ENCODE measurements at regions not wholly inside any gene's neighbourhood (a gene's known extent, or its start where the extent isn't known, plus 50 kb on each side); places are given as distances from the start of the nearest gene placed in this dataset.

GRCh38 chr1:234827181-234827580 is 217.2 kb upstream of the IRF2BP2 start:
- DNase-seq (ENCODE audit: low read depth, low spot score): no peak
- Histone ChIP-seq H3K36me3 (ENCODE audit: control insufficient read depth in 2 of 2, extremely low read depth in 1 of 2, insufficient read depth in 2 of 2, low read length in 2 of 2) (no peaks in the 10 kb centered on the region), H3K9me3 (ENCODE audit: control insufficient read depth, low read depth, low read length) (no peaks in the 10 kb centered on the region), H3K27me3 (ENCODE audit: control insufficient read depth, extremely low read depth, insufficient read depth, low read length) (no peaks in the 10 kb centered on the region), H3K79me2 (ENCODE audit: control insufficient read depth, insufficient read depth, low read length) (no peaks in the 10 kb centered on the region), H3K27ac (ENCODE audit: control insufficient read depth, insufficient read depth, low read length) (no peak overlapping the region), H3K9me1 (ENCODE audit: control insufficient read depth, extremely low read depth, insufficient read depth, low read length) (no peaks in the 10 kb centered on the region), H3K4me2 (ENCODE audit: control insufficient read depth, extremely low read depth, insufficient read depth, low read depth, low read length) (no peak overlapping the region), H4K20me1 (ENCODE audit: control insufficient read depth, extremely low read depth, insufficient read depth, low read length) (no peaks in the 10 kb centered on the region), H2AFZ (ENCODE audit: control insufficient read depth, low read length) (no peak overlapping the region), H3K9ac (ENCODE audit: control insufficient read depth, extremely low read depth, insufficient read depth, low read length) (no peak overlapping the region), H3K4me1 (ENCODE audit: control insufficient read depth, extremely low read depth, insufficient read depth, low read length) (no peaks in the 10 kb centered on the region), H3K4me3 (ENCODE audit: control insufficient read depth in 2 of 3, extremely low read depth in 1 of 3, insufficient read depth in 2 of 3, low read depth in 1 of 3, low read length in 3 of 3) (no peak overlapping the region)
- TF ChIP-seq EZH2 (IDR thresholded peaks at IDR 0.05; ENCODE audit: low read length) (no peak), CTCF (optimal IDR thresholded peaks at IDR 0.05 in 1 of 3, IDR thresholded peaks at IDR 0.05 in 1 of 3, conservative IDR thresholded peaks at IDR 0.05 in 1 of 3; ENCODE audit: extremely low read depth in 1 of 3, insufficient read depth in 2 of 3, low read length in 3 of 3) (no peak)
- FAIRE-seq: no peak
- dilution Hi-C loops (cut with MboI; ENCODE audit: extremely low pct_ligation_motif_present, low sequenced_read_pairs): no loop called here

GRCh38 chr1:234826352-234826751 is 216.4 kb upstream of the IRF2BP2 start:
- H3K9me3 ChIP-seq (ENCODE audit: control insufficient read depth, low read depth, low read length): no peaks in the 10 kb centered on the region
- no peak for TF ChIP-seq CTCF (optimal IDR thresholded peaks at IDR 0.05 in 1 of 3, IDR thresholded peaks at IDR 0.05 in 1 of 3, conservative IDR thresholded peaks at IDR 0.05 in 1 of 3; ENCODE audit: extremely low read depth in 1 of 3, insufficient read depth in 2 of 3, low read length in 3 of 3)
- TF ChIP-seq EZH2 (IDR thresholded peaks at IDR 0.05; ENCODE audit: low read length): no peak
- H3K36me3 ChIP-seq (ENCODE audit: control insufficient read depth in 2 of 2, extremely low read depth in 1 of 2, insufficient read depth in 2 of 2, low read length in 2 of 2): no peaks in the 10 kb centered on the region
- no peaks in the 10 kb centered on the region for H3K27me3 ChIP-seq (ENCODE audit: control insufficient read depth, extremely low read depth, insufficient read depth, low read length)
- no peak overlapping the region for H2AFZ ChIP-seq (ENCODE audit: control insufficient read depth, low read length)
- no peak overlapping the region for H3K9ac ChIP-seq (ENCODE audit: control insufficient read depth, extremely low read depth, insufficient read depth, low read length)
- no peak overlapping the region for H3K4me2 ChIP-seq (ENCODE audit: control insufficient read depth, extremely low read depth, insufficient read depth, low read depth, low read length)
- FAIRE-seq (no peak), DNase-seq (ENCODE audit: low read depth, low spot score) (no peak)
- H3K4me1 ChIP-seq (ENCODE audit: control insufficient read depth, extremely low read depth, insufficient read depth, low read length): no peaks in the 10 kb centered on the region
- dilution Hi-C loops (cut with MboI; ENCODE audit: extremely low pct_ligation_motif_present, low sequenced_read_pairs): no loop called here
- H4K20me1 ChIP-seq (ENCODE audit: control insufficient read depth, extremely low read depth, insufficient read depth, low read length): no peaks in the 10 kb centered on the region
- H3K79me2 ChIP-seq (ENCODE audit: control insufficient read depth, insufficient read depth, low read length): no peaks in the 10 kb centered on the region
- H3K9me1 ChIP-seq (ENCODE audit: control insufficient read depth, extremely low read depth, insufficient read depth, low read length): no peaks in the 10 kb centered on the region
- H3K27ac ChIP-seq (ENCODE audit: control insufficient read depth, insufficient read depth, low read length): no peak overlapping the region
- no peak overlapping the region for H3K4me3 ChIP-seq (ENCODE audit: control insufficient read depth in 2 of 3, extremely low read depth in 1 of 3, insufficient read depth in 2 of 3, low read depth in 1 of 3, low read length in 3 of 3)
